ENCODE measurements at regions not wholly inside any gene's neighbourhood (a gene's known extent, or its start where the extent isn't known, plus 50 kb on each side); places are given as distances from the start of the nearest gene placed in this dataset.

DNA sequence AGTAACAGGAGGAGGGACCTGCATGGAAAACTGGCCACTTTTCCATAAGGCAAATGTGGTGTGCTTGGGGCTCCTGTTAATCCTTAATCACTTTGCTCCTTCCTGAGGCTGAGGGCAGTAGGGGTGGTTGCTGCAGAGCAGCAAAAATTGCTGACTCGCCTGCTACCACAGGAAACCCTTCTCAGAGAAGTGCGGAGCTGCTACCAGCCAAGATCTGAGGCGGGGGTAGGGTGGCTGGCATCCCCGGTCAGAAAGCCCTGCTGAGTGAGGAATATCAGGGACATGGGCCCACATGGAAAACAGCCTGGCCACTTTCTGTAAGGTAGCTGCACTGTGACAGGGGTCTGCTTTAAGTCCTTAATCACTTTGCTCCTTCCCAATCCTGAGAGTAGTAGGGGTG is 192.4 kb upstream of the GHR start:
- no peak for DNase-seq (ENCODE audit: low spot score in 2 of 2)
- intact Hi-C loops (cut with DNase I; ENCODE audit: low total_unique reads), result no loop called here
- 85 to 90% methylated on average over 4 of the region's 4 CpGs for WGBS, 2 donors
- no peak for TF ChIP-seq POLR2A (IDR thresholded peaks at IDR 0.05)
- TF ChIP-seq, protein P1, sequence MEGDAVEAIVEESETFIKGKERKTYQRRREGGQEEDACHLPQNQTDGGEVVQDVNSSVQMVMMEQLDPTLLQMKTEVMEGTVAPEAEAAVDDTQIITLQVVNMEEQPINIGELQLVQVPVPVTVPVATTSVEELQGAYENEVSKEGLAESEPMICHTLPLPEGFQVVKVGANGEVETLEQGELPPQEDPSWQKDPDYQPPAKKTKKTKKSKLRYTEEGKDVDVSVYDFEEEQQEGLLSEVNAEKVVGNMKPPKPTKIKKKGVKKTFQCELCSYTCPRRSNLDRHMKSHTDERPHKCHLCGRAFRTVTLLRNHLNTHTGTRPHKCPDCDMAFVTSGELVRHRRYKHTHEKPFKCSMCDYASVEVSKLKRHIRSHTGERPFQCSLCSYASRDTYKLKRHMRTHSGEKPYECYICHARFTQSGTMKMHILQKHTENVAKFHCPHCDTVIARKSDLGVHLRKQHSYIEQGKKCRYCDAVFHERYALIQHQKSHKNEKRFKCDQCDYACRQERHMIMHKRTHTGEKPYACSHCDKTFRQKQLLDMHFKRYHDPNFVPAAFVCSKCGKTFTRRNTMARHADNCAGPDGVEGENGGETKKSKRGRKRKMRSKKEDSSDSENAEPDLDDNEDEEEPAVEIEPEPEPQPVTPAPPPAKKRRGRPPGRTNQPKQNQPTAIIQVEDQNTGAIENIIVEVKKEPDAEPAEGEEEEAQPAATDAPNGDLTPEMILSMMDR (IDR thresholded peaks at IDR 0.05), result no peak
- H3K4me3 ChIP-seq (ENCODE audit: low read depth, poor library complexity, severe bottlenecking), result no peak overlapping the region

DNA sequence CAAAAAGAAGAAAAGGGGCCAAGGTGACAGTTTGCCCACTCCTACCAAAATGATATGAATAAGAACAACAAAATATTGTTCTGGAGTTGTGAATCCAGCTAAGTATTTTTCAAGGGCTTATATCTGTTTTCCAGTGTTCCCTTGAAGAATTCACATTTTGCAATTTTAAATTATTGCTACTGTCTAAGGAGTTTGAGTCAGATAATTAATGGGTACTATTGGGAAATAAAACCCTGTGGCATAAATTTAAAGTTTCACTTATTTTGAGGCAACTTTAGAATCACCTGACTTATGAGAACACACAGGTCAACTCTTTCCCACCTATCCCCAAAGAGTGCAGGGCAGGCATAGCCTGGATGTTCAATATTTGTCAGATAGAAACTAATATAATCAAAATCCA is 188.0 kb upstream of the GHR start:
- DNase-seq (ENCODE audit: low spot score in 2 of 2), result no peak
- intact Hi-C loops (cut with DNase I; ENCODE audit: low total_unique reads), result no loop called here
- TF ChIP-seq, protein P1 (IDR thresholded peaks at IDR 0.05), result no peak
- TF ChIP-seq POLR2A (IDR thresholded peaks at IDR 0.05), result no peak
- H3K4me3 ChIP-seq (ENCODE audit: low read depth, poor library complexity, severe bottlenecking), result no peak overlapping the region

DNA sequence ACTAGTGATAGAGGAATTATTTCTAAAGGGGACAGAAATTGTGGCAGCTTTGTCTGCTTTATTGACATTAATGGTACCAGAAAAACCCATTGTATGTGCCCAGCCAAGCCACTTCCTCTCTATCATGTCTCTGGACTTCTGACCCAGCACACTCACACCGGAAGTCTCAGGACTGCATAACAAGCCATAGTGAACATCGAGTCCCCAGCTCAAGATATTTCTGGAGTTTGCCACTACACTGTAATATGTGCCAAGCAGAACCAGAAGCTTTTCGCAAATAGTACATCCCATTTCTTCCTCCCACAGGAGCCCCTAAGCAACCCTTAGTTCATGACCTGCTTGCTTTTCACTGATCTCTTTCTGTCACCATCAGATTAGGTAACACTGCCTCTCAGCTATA is 187.4 kb upstream of the GHR start:
- 74 to 75% methylated on average over 3 of the region's 3 CpGs for WGBS, 2 donors

DNA sequence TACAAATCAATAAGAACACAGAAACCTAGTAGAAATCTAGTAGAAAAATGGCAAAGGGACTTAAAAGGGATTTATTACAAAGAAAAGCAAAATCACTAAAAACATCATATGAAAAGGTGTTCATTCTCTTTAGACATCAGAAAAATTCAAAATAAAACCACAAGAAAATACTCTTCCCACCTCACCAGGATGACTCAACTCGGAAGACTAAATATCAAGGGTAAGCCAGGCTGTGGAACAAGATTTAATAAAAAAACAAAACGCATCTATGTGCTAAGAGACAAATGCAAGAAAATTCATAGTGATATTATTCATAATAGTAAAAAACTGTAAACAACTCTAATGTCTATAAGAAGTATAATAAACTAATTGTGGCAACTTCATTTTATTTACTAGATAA is 181.6 kb upstream of the GHR start:
- WGBS, 2 donors, result 85 to 89% methylated on average over 2 of the region's 2 CpGs
- H3K4me3 ChIP-seq (ENCODE audit: low read depth, poor library complexity, severe bottlenecking), result no peak overlapping the region
- intact Hi-C loops (cut with DNase I; ENCODE audit: low total_unique reads), result no loop called here
- no peak for DNase-seq (ENCODE audit: low spot score in 2 of 2)
- TF ChIP-seq POLR2A (IDR thresholded peaks at IDR 0.05), result no peak
- TF ChIP-seq, protein P1 (IDR thresholded peaks at IDR 0.05), result no peak

More for the DNA sequence above, 187.4 kb upstream of the GHR start:
- TF ChIP-seq, protein P1 (IDR thresholded peaks at IDR 0.05), result no peak
- no peak for TF ChIP-seq POLR2A (IDR thresholded peaks at IDR 0.05)
- H3K4me3 ChIP-seq (ENCODE audit: low read depth, poor library complexity, severe bottlenecking), result no peak overlapping the region
- peak in 1 of 2 donors; percentile 66 for DNase-seq (ENCODE audit: low spot score in 2 of 2)
- intact Hi-C loops (cut with DNase I; ENCODE audit: low total_unique reads), result no loop called here

DNA sequence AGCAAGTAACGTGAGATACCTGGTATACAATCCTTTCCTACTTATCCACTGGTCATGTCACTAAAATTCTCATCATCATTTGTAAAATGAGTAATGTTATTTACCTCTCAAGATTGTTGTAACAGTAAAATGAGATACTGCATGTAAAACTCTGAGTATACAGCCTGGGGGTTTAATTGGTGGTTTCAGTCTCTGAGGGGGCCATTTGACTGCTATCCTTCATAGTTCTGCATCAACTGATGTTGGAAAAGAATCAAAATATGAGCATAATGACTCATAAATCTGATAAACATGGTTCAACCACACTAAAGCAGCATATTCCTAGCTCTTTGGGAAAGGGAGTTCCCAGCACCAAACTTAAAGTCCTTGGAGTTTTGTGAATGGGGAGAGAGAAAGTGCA is 181.0 kb upstream of the GHR start:
- WGBS, 2 donors, result 59 to 60% methylated on average over 1 of the region's 1 CpG
- TF ChIP-seq, protein P1 (IDR thresholded peaks at IDR 0.05), result no peak
- TF ChIP-seq POLR2A (IDR thresholded peaks at IDR 0.05), result no peak
- intact Hi-C loops (cut with DNase I; ENCODE audit: low total_unique reads), result no loop called here
- no peak for DNase-seq (ENCODE audit: low spot score in 2 of 2)
- H3K4me3 ChIP-seq (ENCODE audit: low read depth, poor library complexity, severe bottlenecking), result no peak overlapping the region

DNA sequence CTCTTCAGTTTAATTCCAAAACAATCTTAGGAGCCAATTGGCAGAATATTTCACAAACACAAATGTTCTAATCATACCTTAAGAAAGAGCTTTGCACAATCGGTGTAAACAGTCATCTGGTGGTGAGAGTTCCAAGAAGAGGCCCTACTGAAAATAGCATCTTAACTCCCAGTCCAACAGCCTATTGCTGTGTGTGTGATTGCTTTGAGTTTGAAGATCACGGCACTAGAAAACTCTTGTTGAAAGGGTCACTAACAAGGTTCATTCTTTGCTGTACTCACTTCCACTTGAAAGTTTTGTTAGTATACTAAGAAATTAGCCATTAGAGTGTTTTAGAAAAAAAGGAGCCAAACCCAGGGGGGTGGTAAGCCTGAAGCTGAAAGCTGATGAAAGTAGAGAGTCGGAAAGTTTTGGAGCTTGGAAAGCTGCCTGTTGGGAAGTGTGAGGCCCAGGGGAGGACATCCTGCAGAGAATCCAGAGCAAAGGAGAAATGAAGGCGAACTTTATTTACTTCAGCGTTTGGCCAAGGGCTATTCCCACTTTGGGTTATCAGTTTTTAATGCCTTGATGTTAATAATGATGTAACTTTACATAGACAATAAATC is 180.3 kb upstream of the GHR start:
- H3K4me3 ChIP-seq (ENCODE audit: low read depth, poor library complexity, severe bottlenecking), result no peak overlapping the region
- intact Hi-C loops (cut with DNase I; ENCODE audit: low total_unique reads), result no loop called here
- no peak for TF ChIP-seq POLR2A (IDR thresholded peaks at IDR 0.05)
- TF ChIP-seq, protein P1 (IDR thresholded peaks at IDR 0.05), result no peak
- 47 to 49% methylated on average over 5 of the region's 5 CpGs for WGBS, 2 donors
- DNase-seq (ENCODE audit: low spot score in 2 of 2), result peak in 1 of 2 donors; percentile 26
